SU-DHL-6 (cell line): ENCODE measurements at regions not wholly inside any gene's neighbourhood (a gene's known extent, or its start where the extent isn't known, plus 50 kb on each side); places are given as distances from the start of the nearest gene placed in this dataset.

Experiments
- H2AFZ ChIP-seq: fragments of 200-600 bp; sonication (generic); 2 replicates; pipeline ENCODE4 v1.6.1; 2014; ENCODE audit warnings: low read depth, mild to moderate bottlenecking, moderate library complexity, mixed read lengths, antibody characterized with exemption, low read length; ENCODE audit not compliant: severe bottlenecking
- H3F3A ChIP-seq: fragments of 200-600 bp; shearing (Covaris generic); 2 replicates; pipeline ENCODE4 v1.6.0; 2016; ENCODE audit warnings: antibody characterized with exemption, mild to moderate bottlenecking; ENCODE audit not compliant: insufficient read depth
- H3K27ac ChIP-seq: fragments of 200-600 bp; sonication (generic); 2 replicates; pipeline ENCODE4 v1.5.1; 2016; ENCODE audit warnings: low read depth, mild to moderate bottlenecking, low read length, moderate library complexity, mixed read lengths
- H3K27me3 ChIP-seq: fragments of 200-600 bp; sonication (generic), shearing (Covaris generic); 2 replicates; pipeline ENCODE4 v1.6.0; 2014; ENCODE audit warnings: mild to moderate bottlenecking, low read length
- H3K36me3 ChIP-seq: fragments of 200-600 bp; sonication (generic); 2 replicates; pipeline ENCODE4 v1.6.1; 2014; ENCODE audit warnings: mild to moderate bottlenecking, low read length, mixed read lengths
- H3K4me2 ChIP-seq: fragments of 300-600, 200-600 bp; shearing (Covaris generic), sonication (generic); 2 replicates; pipeline ENCODE4 v1.6.0; 2014; ENCODE audit warnings: low read length, low read depth, mild to moderate bottlenecking; ENCODE audit not compliant: poor library complexity, severe bottlenecking
- H3K4me3 ChIP-seq: fragments of 200-600 bp; sonication (generic); 2 replicates; pipeline ENCODE4 v1.5.1; 2014; ENCODE audit warnings: antibody characterized with exemption, low read length, mild to moderate bottlenecking, mixed read lengths; ENCODE audit not compliant: insufficient read depth, poor library complexity, severe bottlenecking
- H3K79me2 ChIP-seq: fragments of 200-600 bp; sonication (generic); 2 replicates; pipeline ENCODE4 v1.6.1; 2014; ENCODE audit warnings: mild to moderate bottlenecking, low read length, moderate library complexity; ENCODE audit not compliant: insufficient read depth
- H3K9ac ChIP-seq: fragments of 200-600 bp; sonication (generic); 2 replicates; pipeline ENCODE4 v1.7.0; 2014; ENCODE audit warnings: mild to moderate bottlenecking, low read length
- H3K9me2 ChIP-seq: fragments of 200-600 bp; sonication (generic); replicated peaks from 2 replicates; pipeline ENCODE4 v1.6.1; 2014; ENCODE audit warnings: low read length; ENCODE audit not compliant: insufficient read depth
- H3K9me3 ChIP-seq: fragments of 200-600 bp; sonication (generic); 2 replicates; pipeline ENCODE4 v1.6.1; 2014; ENCODE audit warnings: low read length, mixed read lengths; ENCODE audit not compliant: insufficient read depth
- H4K20me1 ChIP-seq: fragments of 200-600 bp; sonication (generic); 2 replicates; pipeline ENCODE4 v1.6.1; 2014; ENCODE audit warnings: low read depth, mild to moderate bottlenecking, antibody characterized with exemption, low read length, moderate library complexity, mixed read lengths
- CTCF ChIP-seq: fragments of 200-600 bp; sonication (generic); IDR thresholded peaks from one replicate; pipeline ENCODE4 v1.5.1; 2017; ENCODE audit warnings: antibody characterized with exemption, mild to moderate bottlenecking, low read length, moderate library complexity; ENCODE audit not compliant: insufficient read depth, poor library complexity, severe bottlenecking
- EZH2phosphoT487 ChIP-seq: fragments of 200-600 bp; sonication (generic), shearing (Covaris generic); conservative IDR thresholded peaks from 2 replicates; pipeline ENCODE4 v1.6.1; 2018; ENCODE audit warnings: mild to moderate bottlenecking, antibody characterized with exemption, low read length, moderate library complexity, mixed read lengths

DNA sequence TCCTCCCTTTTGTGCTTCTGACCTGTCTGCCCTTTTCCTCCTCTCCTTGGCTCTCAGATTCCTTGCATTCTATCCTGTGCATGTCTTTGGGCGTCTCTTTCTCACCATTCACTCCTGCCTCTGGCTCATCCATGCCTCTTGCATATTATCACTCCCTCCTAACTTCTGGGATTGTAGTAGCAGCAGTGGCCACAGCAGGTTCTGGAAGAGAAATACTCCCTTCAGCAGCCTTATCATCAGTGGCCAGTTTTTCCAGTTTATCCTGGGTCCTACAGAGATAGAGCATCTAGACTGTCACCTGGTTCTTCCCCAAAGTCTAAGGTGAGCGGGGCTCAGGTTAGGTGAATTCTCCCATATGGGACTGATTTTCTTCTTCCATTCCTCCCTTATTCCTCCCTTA, 354.0 kb upstream of the CCL2 start:
- Histone ChIP-seq H3K79me2 (no peaks in the 10 kb centered on the region), H3K4me3 (no peak overlapping the region), H3K36me3 (no peaks in the 10 kb centered on the region), H3K9me2 (no peaks in the 10 kb centered on the region), H3K27ac (no peak overlapping the region), H2AFZ (no peak overlapping the region), H3K9me3 (no peaks in the 10 kb centered on the region), H3K27me3 (no peaks in the 10 kb centered on the region), H3F3A (no peaks in the 10 kb centered on the region), H4K20me1 (no peaks in the 10 kb centered on the region), H3K9ac (no peak overlapping the region), H3K4me2 (no peak overlapping the region)
- TF ChIP-seq EZH2phosphoT487 = no peak
- no peak for TF ChIP-seq CTCF

GRCh38 chr17:33902901-33903449, 352.1 kb upstream of the CCL2 start:
- Histone ChIP-seq H2AFZ (no peak overlapping the region), H3K27me3 (no peaks in the 10 kb centered on the region), H3K4me3 (no peak overlapping the region), H3K9me3 (no peaks in the 10 kb centered on the region), H3K79me2 (no peaks in the 10 kb centered on the region), H4K20me1 (no peaks in the 10 kb centered on the region), H3K9ac (no peak overlapping the region), H3K9me2 (no peaks in the 10 kb centered on the region), H3F3A (no peaks in the 10 kb centered on the region), H3K27ac (no peak overlapping the region), H3K4me2 (no peak overlapping the region), H3K36me3 (no peaks in the 10 kb centered on the region)
- TF ChIP-seq EZH2phosphoT487 (no peak), CTCF (no peak)

DNA sequence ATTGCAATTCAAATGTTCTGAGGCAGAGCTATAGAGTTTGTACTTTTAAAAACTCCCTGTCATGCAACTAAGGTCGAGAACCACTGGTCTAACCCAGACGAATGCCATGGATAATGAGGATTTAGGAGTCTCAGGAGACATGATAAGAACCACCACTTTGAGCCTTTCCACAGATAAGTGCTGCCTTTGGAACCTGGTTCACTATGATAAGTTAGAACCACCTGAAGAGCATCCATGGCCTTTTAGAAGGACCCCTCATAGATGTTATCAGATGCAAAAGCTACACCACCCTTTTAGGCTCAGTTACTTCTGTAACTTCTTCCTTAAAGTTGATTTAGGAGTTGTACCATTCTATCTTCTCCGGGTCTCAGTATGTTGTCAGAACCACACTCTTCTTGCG, 350.6 kb upstream of the CCL2 start:
- Histone ChIP-seq H3K79me2 (no peaks in the 10 kb centered on the region), H3K36me3 (no peaks in the 10 kb centered on the region), H3K9me2 (no peaks in the 10 kb centered on the region), H3F3A (no peaks in the 10 kb centered on the region), H3K27me3 (no peaks in the 10 kb centered on the region), H2AFZ (no peak overlapping the region), H3K27ac (no peak overlapping the region), H3K9ac (no peak overlapping the region), H4K20me1 (no peaks in the 10 kb centered on the region), H3K9me3 (no peaks in the 10 kb centered on the region), H3K4me3 (no peak overlapping the region), H3K4me2 (no peak overlapping the region)
- no peak for TF ChIP-seq CTCF
- no peak for TF ChIP-seq EZH2phosphoT487
